ENCODE measurements at regions not wholly inside any gene's neighbourhood (a gene's known extent, or its start where the extent isn't known, plus 50 kb on each side); places are given as distances from the start of the nearest gene placed in this dataset.

DNA sequence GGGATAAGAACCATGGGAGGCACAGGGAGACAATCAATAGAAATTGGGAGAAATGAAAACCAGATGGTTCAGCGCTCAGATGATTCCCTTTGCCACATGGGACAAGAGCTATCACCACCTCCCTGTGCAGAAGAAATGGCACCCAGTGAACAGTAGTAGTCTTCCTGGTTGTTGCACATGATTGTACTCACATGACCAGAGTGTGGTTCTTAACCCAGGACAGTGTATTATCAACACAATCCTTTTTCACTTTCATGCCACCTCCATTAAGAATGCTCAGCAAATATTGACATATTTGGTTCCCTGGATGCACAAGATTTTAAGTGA lies 149.0 kb upstream of the SH3BP4 start:
- no peaks in the 10 kb centered on the region for H3K4me1 ChIP-seq
- H3K27ac ChIP-seq, result no peak overlapping the region
- 96 to 100% methylated on average over 1 of the region's 1 CpG for WGBS, 2 donors (ENCODE audit: low coverage in 1 of 2)
- no peaks in the 10 kb centered on the region for H3K9me3 ChIP-seq
- H3K36me3 ChIP-seq, result no peaks in the 10 kb centered on the region
- DNase-seq, result no peak
- intact Hi-C loops (cut with DNase I; ENCODE audit: low total_unique reads), result no loop called here
- TF ChIP-seq, protein P1, sequence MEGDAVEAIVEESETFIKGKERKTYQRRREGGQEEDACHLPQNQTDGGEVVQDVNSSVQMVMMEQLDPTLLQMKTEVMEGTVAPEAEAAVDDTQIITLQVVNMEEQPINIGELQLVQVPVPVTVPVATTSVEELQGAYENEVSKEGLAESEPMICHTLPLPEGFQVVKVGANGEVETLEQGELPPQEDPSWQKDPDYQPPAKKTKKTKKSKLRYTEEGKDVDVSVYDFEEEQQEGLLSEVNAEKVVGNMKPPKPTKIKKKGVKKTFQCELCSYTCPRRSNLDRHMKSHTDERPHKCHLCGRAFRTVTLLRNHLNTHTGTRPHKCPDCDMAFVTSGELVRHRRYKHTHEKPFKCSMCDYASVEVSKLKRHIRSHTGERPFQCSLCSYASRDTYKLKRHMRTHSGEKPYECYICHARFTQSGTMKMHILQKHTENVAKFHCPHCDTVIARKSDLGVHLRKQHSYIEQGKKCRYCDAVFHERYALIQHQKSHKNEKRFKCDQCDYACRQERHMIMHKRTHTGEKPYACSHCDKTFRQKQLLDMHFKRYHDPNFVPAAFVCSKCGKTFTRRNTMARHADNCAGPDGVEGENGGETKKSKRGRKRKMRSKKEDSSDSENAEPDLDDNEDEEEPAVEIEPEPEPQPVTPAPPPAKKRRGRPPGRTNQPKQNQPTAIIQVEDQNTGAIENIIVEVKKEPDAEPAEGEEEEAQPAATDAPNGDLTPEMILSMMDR (IDR thresholded peaks at IDR 0.05), result no peak
- TF ChIP-seq POLR2AphosphoS5 (IDR thresholded peaks at IDR 0.05) (no peak), EP300 (IDR thresholded peaks at IDR 0.05; ENCODE audit: low read depth) (no peak), POLR2A (IDR thresholded peaks at IDR 0.05) (no peak)
- in situ Hi-C loops (cut with MboI; ENCODE audit: low pct_ligation_motif_present in 1 of 4, low pct_unique_long_range_greater_than_20kb in 1 of 4, low sequenced_read_pairs in 3 of 4), result no loop called here
- H3K4me3 ChIP-seq, result no peak overlapping the region
- no peaks in the 10 kb centered on the region for H3K27me3 ChIP-seq

DNA sequence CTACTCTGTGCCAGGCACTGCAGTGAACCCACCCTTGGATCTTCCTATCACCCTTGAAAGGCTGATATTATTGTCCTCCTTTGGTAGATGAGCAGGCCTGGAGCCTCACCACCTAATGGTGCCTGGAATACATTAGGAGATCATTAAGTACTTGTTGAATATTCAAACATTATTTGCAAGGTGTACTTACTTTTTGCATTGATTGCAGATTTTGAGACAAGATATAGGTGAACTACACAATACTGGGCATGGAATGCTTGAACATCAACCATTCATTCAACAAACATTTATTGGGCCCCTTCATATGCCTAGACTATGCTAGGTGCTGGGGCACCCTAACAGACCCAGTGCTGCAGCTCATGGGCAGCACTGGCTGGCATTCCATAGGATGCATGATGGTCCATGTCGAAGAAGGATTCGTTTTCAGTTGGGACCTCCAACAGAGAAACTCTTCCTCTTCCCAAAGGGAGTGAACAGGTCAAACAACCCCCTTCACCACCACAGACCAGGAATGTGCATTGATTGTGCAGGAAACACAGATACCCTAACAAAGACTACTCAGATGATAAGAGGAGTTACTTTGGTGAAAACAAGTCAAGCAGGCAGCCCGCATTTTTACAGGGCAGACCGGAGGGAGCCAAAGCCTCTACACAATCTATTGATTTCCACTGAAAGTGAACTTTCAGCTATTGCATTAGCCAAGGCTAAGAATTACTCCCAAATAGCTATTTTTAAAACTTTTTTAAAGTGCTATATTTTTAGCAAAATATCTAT lies 149.6 kb upstream of the SH3BP4 start:
- in situ Hi-C loops (cut with MboI; ENCODE audit: low pct_ligation_motif_present in 1 of 4, low pct_unique_long_range_greater_than_20kb in 1 of 4, low sequenced_read_pairs in 3 of 4), result no loop called here
- WGBS, 2 donors (ENCODE audit: low coverage in 1 of 2), result 83% methylated on average over 4 of the region's 4 CpGs; no CpG with 5 or more reads in 1 of the 2 donors
- intact Hi-C loops (cut with DNase I; ENCODE audit: low total_unique reads), result no loop called here

DNA sequence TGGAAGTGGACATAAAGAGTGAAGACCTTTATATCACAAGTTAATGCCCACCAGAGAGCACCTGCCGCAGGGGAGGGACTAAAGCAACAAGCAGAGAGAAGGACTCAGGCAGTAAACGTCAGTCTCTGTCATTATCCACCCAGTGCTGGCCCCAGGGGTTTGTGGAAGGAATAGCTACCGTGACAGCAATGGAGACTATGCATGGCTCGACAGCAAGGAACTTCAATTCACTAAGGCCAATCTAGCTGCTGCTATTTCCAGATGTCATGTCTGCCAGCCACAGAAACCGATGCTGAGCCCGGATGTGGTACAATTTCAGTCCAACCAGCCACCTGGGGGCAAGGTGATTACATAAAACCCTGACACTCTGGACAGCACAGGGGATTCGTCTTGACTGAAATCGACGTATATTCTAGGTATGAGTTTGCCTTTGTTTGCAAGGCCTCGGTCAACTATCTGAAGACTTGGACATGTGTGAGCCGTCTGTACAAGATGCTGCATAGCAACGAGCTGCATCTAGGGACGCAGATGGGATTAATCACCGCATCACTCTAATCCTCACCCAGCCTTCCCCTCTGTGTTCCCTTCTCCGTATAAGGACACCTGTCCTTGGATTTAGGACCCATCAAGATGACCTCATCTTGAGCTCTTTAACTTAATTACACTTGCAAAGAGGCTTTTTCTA lies 154.1 kb upstream of the SH3BP4 start:
- intact Hi-C loops (cut with DNase I; ENCODE audit: low total_unique reads), result no loop called here
- Histone ChIP-seq H3K36me3 (no peaks in the 10 kb centered on the region), H3K27me3 (no peaks in the 10 kb centered on the region), H3K4me3 (no peak overlapping the region), H3K9me3 (no peaks in the 10 kb centered on the region), H3K27ac (no peak overlapping the region), H3K4me1 (no peaks in the 10 kb centered on the region)
- 86% methylated on average over 15 of the region's 15 CpGs; no CpG with 5 or more reads in 1 of the 2 donors for WGBS, 2 donors (ENCODE audit: low coverage in 1 of 2)
- in situ Hi-C loops (cut with MboI; ENCODE audit: low pct_ligation_motif_present in 1 of 4, low pct_unique_long_range_greater_than_20kb in 1 of 4, low sequenced_read_pairs in 3 of 4), result no loop called here
- no peak for DNase-seq
- TF ChIP-seq EP300 (IDR thresholded peaks at IDR 0.05; ENCODE audit: low read depth) (no peak), POLR2AphosphoS5 (IDR thresholded peaks at IDR 0.05) (no peak), POLR2A (IDR thresholded peaks at IDR 0.05) (no peak)
- TF ChIP-seq, protein P1 (IDR thresholded peaks at IDR 0.05), result no peak

More for the DNA sequence above, 149.6 kb upstream of the SH3BP4 start:
- Histone ChIP-seq H3K4me3 (no peak overlapping the region), H3K4me1 (no peaks in the 10 kb centered on the region), H3K36me3 (no peaks in the 10 kb centered on the region), H3K27me3 (no peaks in the 10 kb centered on the region), H3K9me3 (no peaks in the 10 kb centered on the region), H3K27ac (no peak overlapping the region)
- DNase-seq, result no peak
- TF ChIP-seq, protein P1 (IDR thresholded peaks at IDR 0.05), result no peak
- TF ChIP-seq POLR2AphosphoS5 (IDR thresholded peaks at IDR 0.05), result no peak
- TF ChIP-seq POLR2A (IDR thresholded peaks at IDR 0.05), result no peak
- TF ChIP-seq EP300 (IDR thresholded peaks at IDR 0.05; ENCODE audit: low read depth), result no peak

DNA sequence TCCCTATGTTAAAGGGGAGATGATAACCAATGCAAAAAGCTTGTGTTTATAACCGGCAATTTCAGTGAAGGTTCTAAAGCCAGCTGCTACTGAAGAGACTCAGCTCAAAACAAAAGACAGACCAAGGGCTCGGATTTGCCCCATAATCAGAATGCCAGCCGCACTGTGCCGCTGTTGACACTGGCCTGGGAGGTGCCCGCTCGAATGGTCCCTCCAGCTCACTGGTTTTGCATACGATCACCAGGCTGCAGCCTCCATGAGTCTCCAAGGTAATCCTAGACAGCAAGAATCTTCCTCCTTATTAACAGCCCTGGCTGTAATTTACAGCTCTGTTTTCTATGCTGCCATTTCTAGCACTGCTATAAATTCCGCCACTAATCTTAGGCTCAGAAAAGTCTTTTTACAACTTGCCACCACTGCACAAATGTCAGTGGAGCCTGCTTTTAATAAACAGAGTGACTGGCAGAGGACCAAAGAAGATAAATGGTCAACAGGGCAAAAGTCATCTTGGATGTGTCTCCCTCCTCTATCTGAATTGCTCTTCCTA lies 155.7 kb upstream of the SH3BP4 start:
- intact Hi-C loops (cut with DNase I; ENCODE audit: low total_unique reads) (no loop called here), in situ Hi-C loops (cut with MboI; ENCODE audit: low pct_ligation_motif_present in 1 of 4, low pct_unique_long_range_greater_than_20kb in 1 of 4, low sequenced_read_pairs in 3 of 4) (no loop called here)
- no peak for DNase-seq
- H3K4me1 ChIP-seq, result no peaks in the 10 kb centered on the region
- no peaks in the 10 kb centered on the region for H3K36me3 ChIP-seq
- H3K27me3 ChIP-seq, result no peaks in the 10 kb centered on the region
- TF ChIP-seq POLR2AphosphoS5 (IDR thresholded peaks at IDR 0.05) (no peak), EP300 (IDR thresholded peaks at IDR 0.05; ENCODE audit: low read depth) (no peak), POLR2A (IDR thresholded peaks at IDR 0.05) (no peak)
- TF ChIP-seq, protein P1 (IDR thresholded peaks at IDR 0.05), result no peak
- H3K9me3 ChIP-seq, result no peaks in the 10 kb centered on the region
- no peak overlapping the region for H3K27ac ChIP-seq
- 58 to 62% methylated on average over 7 to 8 of the region's 8 CpGs for WGBS, 2 donors (ENCODE audit: low coverage in 1 of 2)
- H3K4me3 ChIP-seq, result no peak overlapping the region

Data from transverse colon (tissue), 4 donors.